CD1c-positive myeloid dendritic cell (primary cell): ENCODE measurements at regions not wholly inside any gene's neighbourhood (a gene's known extent, or its start where the extent isn't known, plus 50 kb on each side); places are given as distances from the start of the nearest gene placed in this dataset.

Experiments used
- DNase-seq: peaks from one replicate; pipeline ENCODE4 v3.0.0-alpha.2; 2016; ENCODE audit errors: extremely low spot score

DNA sequence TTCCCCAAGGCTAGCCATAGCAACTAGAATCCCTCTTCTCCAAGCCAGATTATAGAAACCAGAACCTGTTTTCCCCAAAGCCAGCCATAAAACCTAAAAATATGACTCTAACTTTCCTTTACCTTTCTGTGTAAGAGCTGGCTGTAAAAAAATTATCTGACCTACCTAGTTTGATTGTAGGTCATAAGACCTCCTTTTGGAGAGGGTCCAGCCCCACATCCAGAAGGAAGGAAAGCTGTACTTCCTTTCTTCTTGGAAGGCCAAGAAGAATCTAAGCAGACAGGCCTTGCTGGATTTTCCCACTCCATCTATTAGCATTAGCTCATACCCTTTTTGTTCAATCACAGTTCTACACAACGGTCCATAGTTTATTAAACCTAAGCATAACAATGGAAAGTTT lies 1006.3 kb downstream of the SORCS3 start:
- no peak for DNase-seq

DNA sequence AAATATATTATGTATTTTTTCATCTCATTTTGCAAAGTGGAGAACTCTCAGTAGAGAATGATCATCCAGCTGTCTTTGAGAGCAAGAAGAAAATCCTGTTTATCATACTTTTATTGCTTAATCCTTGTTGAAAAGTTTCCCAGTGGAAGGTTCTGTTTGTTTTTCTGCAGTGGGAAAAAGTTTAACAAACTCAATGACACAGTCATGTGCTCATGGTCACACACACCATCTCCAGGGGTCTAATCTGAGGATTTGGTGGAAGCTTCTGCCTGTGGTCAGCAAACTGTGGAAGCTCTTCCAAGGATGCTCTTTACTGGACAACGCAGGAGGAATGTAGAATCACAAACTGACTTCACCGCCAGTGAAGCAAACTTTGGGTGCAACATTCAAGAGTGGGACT lies 1003.9 kb downstream of the SORCS3 start:
- DNase-seq = no peak

DNA sequence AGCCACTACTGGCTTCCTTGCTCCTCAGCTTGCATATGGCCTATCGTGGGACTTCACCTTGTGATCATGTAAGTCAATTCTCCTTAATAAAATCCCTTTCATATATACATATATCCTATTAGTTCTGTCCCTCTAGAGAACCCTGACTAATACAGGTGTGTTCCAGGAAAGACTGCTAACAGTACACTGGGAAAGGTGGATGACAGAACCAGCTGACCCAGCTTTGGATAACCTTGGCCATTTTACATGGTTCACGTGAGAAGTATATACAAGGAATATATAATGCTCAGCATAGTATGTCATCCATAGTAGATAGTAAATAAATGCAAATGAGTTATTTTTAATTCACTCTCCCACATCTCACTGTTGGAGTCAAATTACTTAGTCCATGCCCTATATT lies 1003.5 kb downstream of the SORCS3 start:
- no peak for DNase-seq

DNA sequence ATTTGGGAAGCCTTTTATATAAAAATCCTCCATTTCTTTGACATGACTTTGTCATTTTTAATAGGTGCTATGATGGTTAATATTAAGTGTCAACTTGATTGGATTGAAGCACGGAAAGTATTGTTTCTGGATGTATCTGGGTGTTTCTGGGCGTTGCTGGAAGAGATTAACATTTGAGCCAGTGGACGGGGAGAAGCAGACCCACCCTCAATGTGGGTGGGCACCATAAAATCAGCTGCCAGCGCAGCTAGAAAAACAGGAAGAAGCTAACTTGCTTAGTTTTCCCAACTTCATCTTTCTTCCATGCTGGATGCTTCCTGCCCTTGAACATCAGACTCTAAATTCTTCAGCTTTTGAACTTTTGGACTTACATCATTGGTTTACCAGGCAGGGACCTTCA lies 1003.0 kb downstream of the SORCS3 start:
- DNase-seq = no peak

DNA sequence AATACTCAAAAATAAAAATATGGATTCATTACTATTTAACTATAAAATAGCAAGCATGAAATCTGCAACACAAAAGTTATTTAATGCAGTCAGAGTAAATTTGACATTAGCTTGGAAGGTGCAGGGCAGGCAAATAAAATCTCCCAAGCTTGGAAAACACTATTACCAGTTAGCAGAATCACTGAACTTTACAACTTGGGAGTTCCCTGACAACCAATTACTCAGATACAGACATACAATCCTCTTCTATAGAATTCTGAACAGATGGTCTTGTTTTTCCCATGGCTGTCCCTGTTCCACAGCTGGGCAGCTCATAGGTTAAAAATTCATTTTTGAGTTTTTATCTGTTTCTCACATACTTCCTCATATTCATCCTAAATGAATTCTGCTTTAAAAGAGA lies 1002.6 kb downstream of the SORCS3 start:
- no peak for DNase-seq

DNA sequence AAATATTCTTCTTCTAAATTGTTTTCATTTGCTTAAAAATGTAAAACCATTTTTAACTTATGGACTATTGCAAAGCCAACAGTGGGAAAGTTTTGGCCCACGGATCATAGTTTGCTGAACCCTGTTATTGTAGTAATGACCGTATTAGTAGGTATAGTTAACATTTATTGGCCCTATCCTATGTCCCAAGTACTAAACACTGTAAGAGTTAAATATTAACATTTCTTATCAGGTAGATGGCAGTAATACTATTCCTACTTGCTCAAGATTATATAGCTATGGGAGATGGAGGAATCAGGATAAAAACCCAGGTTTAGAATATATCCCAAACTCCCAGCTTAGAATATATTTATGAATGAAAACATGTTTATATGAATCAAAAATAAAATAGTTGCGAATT lies 993.2 kb downstream of the SORCS3 start:
- DNase-seq = no peak

DNA sequence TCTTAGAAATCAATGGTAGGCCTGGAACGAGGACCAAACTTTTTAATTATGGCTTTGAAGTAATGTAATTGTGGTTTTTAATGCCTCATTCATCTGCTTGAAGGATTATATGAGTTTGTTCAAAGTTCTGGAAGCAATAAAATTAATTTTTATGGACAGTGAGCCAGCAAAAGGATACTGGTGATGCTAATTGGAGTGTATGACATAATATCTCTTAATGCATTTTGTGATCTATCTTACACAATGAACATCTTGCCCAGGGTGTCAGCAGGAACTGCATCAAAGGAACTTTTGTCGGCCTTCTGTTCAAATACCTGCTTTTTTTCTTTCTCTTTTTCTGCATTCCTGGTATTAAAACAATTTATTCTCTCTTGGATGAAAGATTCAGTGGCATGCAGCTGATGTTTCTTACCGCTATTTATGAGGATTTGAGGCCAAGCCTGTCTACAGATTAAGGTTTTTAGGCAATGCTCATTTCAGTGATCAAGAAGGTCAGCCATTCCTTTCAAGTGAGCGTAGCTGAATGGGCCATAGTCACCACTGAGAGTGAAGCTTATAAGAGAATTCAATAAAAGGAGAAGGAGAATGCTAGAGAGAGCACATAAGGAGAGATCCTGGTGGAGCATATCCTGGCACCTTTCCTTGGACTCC lies 974.8 kb downstream of the SORCS3 start:
- no peak for DNase-seq

DNA sequence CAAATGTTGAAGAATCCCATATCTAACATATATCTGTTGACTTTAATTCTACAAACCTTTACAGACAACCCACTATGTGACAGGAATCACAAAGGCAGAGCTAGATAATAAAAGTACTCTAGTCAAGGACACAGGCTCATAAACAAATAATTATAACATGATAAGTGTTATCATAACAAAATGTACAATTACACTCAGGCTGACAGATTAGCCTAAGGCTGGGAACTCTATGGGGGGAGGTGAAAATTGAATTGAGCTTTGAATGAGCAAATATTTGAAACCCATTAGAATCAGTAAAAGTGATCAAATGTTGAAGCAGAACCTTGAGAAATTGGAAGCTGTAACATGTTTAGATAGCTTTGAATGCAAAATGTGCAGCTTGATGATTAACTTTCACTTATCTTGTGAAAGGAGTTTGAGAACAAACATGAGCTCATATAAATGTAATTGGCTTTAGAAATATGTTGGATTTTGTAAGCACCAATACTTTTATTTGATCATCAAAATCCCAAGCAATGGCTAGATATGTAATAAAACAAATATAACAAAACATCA lies 970.2 kb downstream of the SORCS3 start:
- DNase-seq = no peak

DNA sequence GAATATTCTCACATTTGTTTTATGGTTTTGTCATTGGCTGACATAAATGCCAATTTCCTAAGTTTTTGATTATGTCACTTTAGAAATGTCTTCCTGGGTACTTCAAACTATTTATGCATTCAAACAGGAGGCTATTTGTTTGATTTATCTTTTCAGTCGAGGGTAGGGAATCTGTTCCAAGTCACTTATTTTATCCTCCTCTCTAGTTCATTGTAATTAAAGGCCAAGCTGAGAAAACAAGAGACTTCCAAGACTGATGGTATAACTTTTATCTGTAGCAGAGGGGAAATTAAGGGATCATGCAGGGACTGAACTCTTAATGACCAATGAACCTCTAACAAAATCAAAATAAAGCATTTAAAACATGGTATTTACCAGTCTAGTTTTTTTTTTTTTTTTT lies 968.4 kb downstream of the SORCS3 start:
- DNase-seq = no peak

DNA sequence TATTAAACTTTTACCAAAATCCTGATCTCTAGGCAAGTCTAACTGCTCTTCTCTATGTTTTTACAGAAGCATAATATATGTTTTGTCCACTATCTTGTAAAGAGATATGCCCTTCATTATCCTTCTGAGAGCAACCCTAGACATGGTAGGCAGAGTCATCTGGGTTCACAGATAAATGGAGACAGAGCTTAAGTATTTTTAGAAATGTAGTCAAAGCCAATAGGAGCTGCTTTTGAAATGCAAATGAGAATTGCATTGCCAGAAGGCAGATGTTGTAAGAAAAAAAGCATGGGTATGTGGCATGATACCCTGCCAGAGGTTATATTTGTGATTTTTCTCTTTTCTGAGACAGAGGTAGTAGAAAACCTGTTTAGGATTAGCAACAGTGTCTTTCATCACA lies 964.8 kb downstream of the SORCS3 start:
- DNase-seq = no peak

DNA sequence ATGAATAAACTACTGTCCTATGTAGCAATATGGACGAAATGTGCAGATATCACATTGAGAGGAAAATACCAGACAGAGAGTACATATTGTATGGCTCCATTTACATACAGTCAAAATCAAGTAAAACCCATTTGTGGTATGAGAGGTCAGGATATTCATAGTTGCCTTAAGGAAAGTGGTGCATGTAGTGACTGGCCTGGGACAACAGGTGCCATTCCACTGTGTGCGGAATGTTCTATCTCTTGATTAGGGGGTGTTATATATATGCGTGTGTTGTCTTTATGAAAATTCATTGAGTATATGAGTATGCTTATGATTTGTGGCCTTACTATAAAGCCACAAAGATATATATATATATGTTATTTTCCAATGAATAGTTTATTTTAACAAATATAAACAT lies 964.0 kb downstream of the SORCS3 start:
- no peak for DNase-seq

DNA sequence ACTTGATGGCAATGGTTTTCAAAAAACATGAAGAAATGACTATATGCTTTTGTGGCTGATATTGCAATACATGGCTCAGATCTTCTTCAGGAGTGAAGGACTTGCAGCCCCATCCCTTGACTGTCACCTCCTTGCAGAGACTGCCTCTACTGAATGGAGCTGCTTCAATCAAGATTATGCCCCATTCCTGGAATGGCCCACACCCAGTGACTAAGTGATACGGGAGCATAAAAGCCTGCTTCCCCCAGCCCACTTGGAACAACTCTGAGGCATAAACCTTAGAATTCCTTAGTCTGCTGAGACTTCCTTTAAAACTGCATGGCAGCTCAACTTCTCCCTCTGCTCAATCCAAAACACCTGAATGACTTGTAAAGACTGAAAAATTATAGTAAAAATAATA lies 957.1 kb downstream of the SORCS3 start:
- no peak for DNase-seq

DNA sequence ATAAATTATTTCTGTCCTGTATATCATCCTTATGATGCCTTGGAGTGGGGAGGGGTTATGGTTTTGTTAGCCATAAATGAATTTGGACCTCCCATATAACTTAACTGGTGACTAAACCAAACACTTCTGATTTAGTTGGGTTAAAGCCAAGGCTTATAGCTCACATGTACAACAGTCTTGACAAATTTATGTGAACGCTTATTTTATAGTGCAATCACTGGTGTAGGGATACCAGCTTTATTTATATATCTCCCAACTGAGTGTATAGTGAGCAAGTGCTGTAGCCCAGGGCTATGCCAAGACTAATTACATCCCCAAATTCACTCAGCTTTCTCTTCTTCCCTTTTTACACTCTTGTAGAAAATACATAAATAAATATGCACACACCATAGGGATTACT lies 956.2 kb downstream of the SORCS3 start:
- DNase-seq = no peak

DNA sequence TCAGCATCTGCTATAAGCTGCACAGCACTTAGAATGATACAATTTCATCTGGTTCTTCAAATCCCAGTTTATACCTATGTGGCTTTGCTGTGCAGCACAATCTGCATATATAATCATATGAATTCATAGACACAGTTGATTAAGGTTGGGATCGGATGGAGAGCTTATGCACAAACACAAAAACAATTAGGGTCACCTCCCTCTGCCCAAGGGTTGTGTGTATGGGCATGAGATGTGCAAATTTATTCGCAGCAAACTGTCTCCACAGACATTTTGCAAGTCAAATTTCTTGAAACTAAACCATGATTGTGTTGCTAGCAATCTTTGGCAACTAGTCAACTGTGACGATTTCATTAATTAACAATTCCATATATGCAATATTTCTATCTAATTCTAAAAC lies 955.7 kb downstream of the SORCS3 start:
- DNase-seq = no peak

DNA sequence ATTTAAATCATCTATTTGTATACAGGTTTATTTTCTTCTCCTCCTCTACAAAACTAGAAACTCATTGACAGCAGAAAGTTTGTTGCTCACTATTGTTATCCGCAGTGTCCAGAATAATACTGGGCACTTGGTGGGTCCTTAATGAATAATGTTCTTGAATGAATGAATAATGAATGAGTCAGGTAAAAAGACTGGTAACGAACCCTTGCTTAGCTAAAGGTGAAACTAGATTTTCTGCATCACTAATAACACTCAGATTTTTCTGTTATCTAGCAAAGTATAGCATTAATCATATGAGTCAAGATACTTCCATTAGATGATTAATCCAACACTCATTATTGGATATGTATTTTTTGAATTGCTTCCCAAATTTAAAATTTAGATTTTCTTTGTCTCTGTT lies 953.2 kb downstream of the SORCS3 start:
- DNase-seq = no peak

DNA sequence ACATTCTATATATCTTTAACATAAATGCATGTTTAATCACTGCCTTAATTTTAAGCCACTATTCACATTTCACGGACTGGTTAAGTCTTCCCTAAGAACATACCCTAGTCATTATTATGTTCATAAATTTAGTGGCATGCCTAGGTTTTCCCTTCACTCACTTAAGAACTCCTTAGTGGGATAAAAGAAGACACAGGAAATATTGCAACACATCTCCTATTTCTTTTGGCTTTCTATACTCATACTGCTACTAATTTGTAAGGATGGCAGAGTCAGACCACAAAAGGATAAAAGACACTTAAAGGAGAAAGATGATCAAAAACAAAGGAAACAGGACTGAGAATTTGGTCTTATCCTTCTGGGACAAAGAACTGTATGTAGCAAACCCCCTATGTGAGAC lies 951.4 kb downstream of the SORCS3 start:
- no peak for DNase-seq

DNA sequence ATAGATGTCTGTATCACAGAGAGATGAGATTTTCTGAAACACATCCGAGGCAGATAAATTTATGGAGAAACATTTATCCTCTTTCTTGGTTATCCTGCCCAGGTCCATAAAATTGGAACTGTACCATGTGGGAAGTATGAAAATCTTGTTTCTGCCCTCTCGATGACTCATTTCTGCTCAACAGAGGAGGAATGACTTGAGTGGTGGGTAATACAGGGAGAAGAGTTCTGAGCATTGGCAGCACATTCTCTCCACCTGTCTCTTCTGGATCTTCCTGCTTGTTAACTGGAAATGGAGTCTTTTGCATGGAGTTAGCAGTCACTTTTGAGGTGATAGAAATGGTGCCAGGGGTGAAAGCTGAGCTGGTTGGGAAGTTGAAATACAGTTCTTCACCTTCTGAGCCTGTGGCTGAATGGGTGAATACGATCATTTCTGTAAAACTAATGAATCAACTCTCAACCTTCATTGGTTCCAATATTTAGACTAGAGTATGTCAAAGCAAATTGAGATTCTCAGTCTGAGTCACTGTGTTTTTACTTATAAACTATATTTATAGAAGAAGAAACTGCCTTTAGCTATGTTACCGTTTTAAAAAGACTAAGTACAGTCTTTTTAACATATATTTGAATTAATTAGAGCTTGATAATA lies 945.5 kb downstream of the SORCS3 start:
- no peak for DNase-seq

DNA sequence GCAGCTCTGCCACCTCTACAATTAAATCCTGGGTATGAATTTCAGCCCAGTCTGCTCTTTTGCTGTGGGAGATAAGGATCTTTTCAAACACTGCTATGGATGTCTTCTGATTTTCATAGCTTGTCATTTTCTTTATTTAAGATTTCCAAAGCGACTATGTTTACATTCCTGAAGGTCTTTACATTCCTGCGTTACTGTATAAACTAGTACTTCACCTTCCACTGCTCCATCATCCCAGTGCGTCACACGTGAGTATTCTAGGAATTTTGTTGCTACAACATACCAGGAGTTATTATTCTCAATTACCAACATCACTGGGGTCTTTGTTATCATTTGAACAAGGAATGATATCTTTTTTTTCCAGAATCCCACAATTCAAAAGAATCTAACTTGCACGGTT lies 944.7 kb downstream of the SORCS3 start:
- DNase-seq = no peak

DNA sequence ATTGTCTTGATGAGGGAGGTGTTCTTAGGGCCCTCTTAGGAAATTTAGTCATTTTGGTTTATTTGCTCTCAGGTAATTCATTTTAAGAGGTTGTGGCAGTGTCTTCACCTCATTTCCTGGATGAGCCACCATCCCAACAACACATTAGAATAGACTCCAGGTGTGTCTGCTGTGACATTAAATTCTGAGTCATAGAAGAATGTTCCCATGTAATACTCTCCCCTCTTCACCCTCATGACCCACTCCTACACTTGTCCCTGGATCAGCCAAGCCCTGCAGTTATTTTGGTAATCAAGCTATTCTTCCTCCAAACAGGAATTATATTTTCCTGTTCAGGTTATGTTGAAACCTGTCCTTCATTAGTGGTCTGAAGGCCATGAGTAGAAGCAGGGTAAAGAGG lies 944.1 kb downstream of the SORCS3 start:
- no peak for DNase-seq

DNA sequence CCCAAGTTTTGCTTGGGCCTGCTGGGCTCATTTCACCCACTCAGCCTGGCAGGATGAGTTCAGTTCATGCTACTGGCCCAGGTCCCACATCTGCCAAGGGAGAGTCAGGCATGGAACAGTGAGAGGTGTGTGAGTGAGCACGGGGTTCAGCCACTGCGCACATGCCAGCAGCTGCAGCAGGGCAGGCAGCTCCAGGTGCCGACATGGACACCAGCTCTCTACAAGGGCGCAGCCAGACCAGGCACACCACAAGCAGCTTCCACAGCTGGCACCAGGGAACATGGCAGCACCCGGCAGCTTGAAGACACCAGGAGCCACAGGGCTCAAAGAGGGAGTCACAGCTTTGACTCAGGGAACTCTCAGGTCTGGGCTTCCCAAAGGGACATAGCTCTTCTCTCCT lies 938.0 kb downstream of the SORCS3 start:
- no peak for DNase-seq

DNA sequence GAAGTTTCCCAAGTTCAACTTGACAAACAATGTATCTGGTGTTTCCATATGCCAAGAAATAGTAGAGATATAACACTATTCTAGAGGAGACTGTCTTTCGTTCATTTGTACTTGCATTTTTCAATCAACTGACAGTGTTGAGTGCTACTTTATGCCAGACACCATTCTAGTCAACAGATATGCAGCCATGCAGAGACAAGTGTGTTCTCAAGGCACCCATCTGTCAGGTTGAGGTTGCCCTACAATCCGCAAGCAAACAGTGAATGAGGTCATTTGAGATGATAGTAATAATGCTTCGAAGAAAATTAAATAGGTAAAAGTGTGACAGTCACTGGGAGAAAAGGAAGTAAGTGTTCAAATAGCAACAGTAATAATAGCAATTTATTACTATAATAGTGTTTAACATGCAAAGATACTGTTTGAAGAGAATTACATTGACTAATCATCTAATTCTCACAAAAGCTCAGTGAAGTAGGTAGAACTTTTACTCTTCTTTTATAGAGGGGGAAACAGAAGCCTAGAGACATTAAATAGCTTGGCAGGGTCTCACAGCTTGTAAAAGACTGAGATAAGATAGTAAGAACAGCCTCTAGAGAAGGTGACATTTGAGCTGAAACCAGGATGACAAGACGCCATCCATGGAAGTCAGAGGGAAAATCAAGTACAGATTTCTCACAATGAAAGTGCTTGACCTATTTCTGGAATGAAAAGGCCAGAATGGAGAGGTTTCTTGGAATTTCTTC lies 936.9 kb downstream of the SORCS3 start:
- no peak for DNase-seq

DNA sequence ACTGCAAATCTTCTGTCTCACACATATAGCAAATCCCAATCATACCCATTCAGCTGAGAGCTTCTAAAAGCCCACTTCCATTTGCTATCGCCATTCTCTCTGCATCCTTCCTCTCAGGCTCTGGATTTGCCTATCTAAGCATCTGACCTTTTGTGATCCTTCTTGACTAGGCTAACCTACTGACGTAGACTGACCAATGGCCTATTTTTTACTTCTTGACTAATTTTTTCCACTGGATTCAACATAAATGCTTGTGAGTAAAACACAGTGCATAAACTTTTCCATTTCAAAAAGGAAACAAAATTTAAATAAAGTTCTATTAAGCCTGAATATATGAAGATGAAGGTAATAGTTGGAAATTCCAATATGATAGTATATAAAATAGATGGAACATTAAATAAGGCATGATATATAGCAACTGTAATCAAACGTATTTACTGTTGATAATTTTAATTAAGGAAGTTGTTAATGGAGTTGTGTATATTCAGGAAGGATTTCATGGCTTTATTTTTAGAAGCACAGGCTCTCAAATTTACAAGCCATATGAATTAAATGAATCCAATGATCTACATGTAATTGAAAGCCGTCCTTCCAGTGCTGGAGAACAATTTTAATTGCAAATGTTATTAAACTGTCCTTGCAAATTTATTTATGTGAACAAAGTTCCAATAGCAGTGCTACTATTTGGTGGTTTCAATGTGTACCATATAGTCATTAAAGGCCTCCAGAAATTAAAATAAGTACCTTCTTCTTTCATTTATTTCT lies 918.4 kb downstream of the SORCS3 start:
- no peak for DNase-seq
